SK-N-MC (cell line): ENCODE measurements at regions not wholly inside any gene's neighbourhood (a gene's known extent, or its start where the extent isn't known, plus 50 kb on each side); places are given as distances from the start of the nearest gene placed in this dataset.

Source experiments
- EZH2 ChIP-seq: fragments of 200-600 bp; sonication (generic); IDR thresholded peaks from one replicate; pipeline ENCODE4 v1.6.1; 2017; ENCODE audit warnings: antibody characterized with exemption
- POLR2AphosphoS5 ChIP-seq: IDR thresholded peaks from 2 replicates; pipeline ENCODE4 v1.6.1; 2012; ENCODE audit warnings: mild to moderate bottlenecking, low read depth, low read length, borderline replicate concordance

DNA sequence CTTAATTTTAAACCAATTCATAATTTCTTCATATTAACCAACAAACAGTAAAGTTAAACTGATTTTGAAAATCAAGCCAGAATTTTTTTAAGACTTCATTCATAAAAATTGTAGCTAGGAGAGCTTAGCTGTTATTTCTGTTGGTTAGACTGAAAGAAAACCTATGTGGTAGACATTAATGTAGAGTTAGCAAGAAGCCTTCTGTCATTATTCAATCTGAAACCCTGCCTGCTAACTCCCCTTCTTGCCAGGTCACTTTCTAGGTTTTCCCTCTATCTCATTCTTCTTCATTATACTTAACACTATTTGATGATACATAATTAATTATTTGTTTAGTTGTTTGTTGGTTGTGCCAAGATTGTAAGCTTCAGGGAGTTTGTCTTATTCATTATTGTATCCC is 304.3 kb upstream of the MEF2C start:
- no peak for TF ChIP-seq POLR2AphosphoS5
- no peak for TF ChIP-seq EZH2
